ENCODE measurements at regions not wholly inside any gene's neighbourhood (a gene's known extent, or its start where the extent isn't known, plus 50 kb on each side); places are given as distances from the start of the nearest gene placed in this dataset.

DNA sequence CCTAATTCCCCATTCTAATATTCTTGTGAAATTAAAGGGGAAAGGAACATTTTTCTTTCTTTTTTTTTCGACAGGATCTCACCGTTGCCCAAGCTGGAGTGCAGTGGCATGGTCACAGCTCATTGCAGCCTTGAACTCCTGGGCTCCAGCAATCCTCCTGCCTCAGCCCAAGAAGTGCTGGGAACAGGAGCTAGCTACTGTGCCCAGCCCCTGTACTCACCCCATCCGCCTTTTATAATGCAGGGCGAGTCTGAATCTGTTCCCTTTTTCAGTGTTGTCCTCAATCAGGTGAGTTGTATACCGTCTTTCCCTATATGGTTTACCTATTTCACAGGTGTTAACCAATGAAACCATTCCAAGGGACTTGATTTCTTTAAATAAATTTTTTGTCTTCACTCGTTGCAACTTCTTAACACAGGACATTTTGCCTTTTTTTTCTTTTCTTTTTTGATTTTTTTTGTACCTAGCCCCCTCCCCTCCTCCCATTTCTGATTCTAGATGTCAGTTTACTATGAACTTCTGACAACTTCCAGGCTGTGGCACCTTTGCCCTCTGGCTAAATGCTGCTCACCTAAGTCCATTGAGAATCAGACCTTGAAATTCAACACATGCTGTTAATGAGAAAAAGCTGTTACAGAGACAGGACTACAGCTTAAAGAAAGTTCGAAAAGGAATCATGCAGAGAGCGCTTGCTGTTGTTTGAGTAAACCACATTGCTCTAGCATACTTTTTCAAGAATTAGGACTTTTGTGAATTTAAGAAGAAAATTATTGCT lies 562.1 kb upstream of the KLF12 start:
- Histone ChIP-seq H3K4me3 (no peak overlapping the region), H3K36me3 (ENCODE audit: control insufficient read depth, insufficient read depth, low read length) (no peaks in the 10 kb centered on the region), H3K9me1 (ENCODE audit: control insufficient read depth, insufficient read depth, low read length) (no peaks in the 10 kb centered on the region), H3K4me2 (ENCODE audit: insufficient read depth, low read length) (no peak overlapping the region), H2AFZ (ENCODE audit: low read depth, low read length) (no peak overlapping the region), H4K20me1 (replicated peaks; ENCODE audit: control insufficient read depth, insufficient read depth, low read length) (no peaks in the 10 kb centered on the region), H3K9ac (ENCODE audit: insufficient read depth in 1 of 2, low read depth in 2 of 2, low read length in 2 of 2) (no peak overlapping the region), H3K4me1 (replicated peaks in 1 of 2; ENCODE audit: control insufficient read depth in 2 of 2, insufficient read depth in 2 of 2, low read length in 2 of 2) (no peaks in the 10 kb centered on the region), H3K27ac (ENCODE audit: extremely low read depth, low read depth, low read length) (no peak overlapping the region), H3K9me3 (replicated peaks; ENCODE audit: control insufficient read depth, insufficient read depth, low read depth, low read length) (no peaks in the 10 kb centered on the region), H3K79me2 (ENCODE audit: control insufficient read depth, insufficient read depth, low read length) (no peaks in the 10 kb centered on the region), H3K27me3 (ENCODE audit: control insufficient read depth in 2 of 2, insufficient read depth in 2 of 2, low read length in 2 of 2) (no peaks in the 10 kb centered on the region)
- ChIA-PET CTCF (ENCODE audit: low intra/inter-chr PET ratio) (no interaction called here), POLR2A (no interaction called here)
- 3% methylated on average over 6 of the region's 8 CpGs for whole genome bisulfite sequencing (ENCODE audit: insufficient coverage, low coverage, missing lambda C conversion rate)
- intact Hi-C loops (cut with micrococcal nuclease) = no loop called here
- ATAC-seq (no peak), DNase-seq (ENCODE audit: extremely low read depth in 1 of 4, low spot score in 3 of 4) (no peak), FAIRE-seq (no peak)
- TF ChIP-seq, protein P1, sequence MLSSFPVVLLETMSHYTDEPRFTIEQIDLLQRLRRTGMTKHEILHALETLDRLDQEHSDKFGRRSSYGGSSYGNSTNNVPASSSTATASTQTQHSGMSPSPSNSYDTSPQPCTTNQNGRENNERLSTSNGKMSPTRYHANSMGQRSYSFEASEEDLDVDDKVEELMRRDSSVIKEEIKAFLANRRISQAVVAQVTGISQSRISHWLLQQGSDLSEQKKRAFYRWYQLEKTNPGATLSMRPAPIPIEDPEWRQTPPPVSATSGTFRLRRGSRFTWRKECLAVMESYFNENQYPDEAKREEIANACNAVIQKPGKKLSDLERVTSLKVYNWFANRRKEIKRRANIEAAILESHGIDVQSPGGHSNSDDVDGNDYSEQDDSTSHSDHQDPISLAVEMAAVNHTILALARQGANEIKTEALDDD (IDR thresholded peaks at IDR 0.05) = no peak
- TF ChIP-seq STAG1 (CRISPR knock-in tag; IDR thresholded peaks at IDR 0.05; ENCODE audit: borderline replicate concordance) (no peak), ZNF263 (CRISPR knock-in tag; IDR thresholded peaks at IDR 0.05; ENCODE audit: borderline replicate concordance) (no peak), HMG20B (CRISPR knock-in tag; IDR thresholded peaks at IDR 0.05) (no peak), TRIM24 (IDR thresholded peaks at IDR 0.05) (no peak), PML (IDR thresholded peaks at IDR 0.05; ENCODE audit: low read length) (no peak), ZNF436 (CRISPR knock-in tag; IDR thresholded peaks at IDR 0.05) (no peak), ZNF699 (CRISPR knock-in tag; IDR thresholded peaks at IDR 0.05; ENCODE audit: insufficient replicate concordance) (no peak), FOXA3 (CRISPR knock-in tag; conservative IDR thresholded peaks at IDR 0.05 in 1 of 2, IDR thresholded peaks at IDR 0.05 in 1 of 2) (no peak)
- TF ChIP-seq, protein P2, sequence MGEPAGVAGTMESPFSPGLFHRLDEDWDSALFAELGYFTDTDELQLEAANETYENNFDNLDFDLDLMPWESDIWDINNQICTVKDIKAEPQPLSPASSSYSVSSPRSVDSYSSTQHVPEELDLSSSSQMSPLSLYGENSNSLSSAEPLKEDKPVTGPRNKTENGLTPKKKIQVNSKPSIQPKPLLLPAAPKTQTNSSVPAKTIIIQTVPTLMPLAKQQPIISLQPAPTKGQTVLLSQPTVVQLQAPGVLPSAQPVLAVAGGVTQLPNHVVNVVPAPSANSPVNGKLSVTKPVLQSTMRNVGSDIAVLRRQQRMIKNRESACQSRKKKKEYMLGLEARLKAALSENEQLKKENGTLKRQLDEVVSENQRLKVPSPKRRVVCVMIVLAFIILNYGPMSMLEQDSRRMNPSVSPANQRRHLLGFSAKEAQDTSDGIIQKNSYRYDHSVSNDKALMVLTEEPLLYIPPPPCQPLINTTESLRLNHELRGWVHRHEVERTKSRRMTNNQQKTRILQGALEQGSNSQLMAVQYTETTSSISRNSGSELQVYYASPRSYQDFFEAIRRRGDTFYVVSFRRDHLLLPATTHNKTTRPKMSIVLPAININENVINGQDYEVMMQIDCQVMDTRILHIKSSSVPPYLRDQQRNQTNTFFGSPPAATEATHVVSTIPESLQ (CRISPR knock-in tag; IDR thresholded peaks at IDR 0.05) = no peak
- no TSS peak for BruUV-seq (replicated peaks)
- in situ Hi-C loops (cut with MboI) = no loop called here

Measured in K562 (cell line).